Stomach smooth muscle (tissue), 2 donors: ENCODE measurements at regions not wholly inside any gene's neighbourhood (a gene's known extent, or its start where the extent isn't known, plus 50 kb on each side); places are given as distances from the start of the nearest gene placed in this dataset.

Source experiments
- H3K27ac ChIP-seq: one replicate; pipeline ENCODE4 v1.7.0; 2013; ENCODE audit warnings: mild to moderate bottlenecking, low read length, inconsistent platforms
- H3K27me3 ChIP-seq, 2 donors: one replicate each; pipeline ENCODE4 v1.7.0; 2013; ENCODE audit warnings: low read length in 2 of 2; ENCODE audit not compliant: insufficient read depth in 2 of 2, control insufficient read depth in 1 of 2
- H3K36me3 ChIP-seq, 2 donors: one replicate each; pipeline ENCODE4 v1.7.0; 2013; ENCODE audit warnings: low read length in 2 of 2; ENCODE audit not compliant: control insufficient read depth in 2 of 2, insufficient read depth in 2 of 2
- H3K4me1 ChIP-seq: one replicate; pipeline ENCODE4 v1.7.0; 2013; ENCODE audit warnings: low read length; ENCODE audit not compliant: control insufficient read depth, insufficient read depth
- H3K4me3 ChIP-seq, 2 donors: one replicate each; pipeline ENCODE4 v1.7.0; 2013; ENCODE audit warnings: low read length in 2 of 2
- H3K9ac ChIP-seq, 2 donors: one replicate each; pipeline ENCODE4 v1.7.0; 2013; ENCODE audit warnings: low read length in 2 of 2, mild to moderate bottlenecking in 1 of 2
- H3K9me3 ChIP-seq, 2 donors: one replicate each; pipeline ENCODE4 v1.7.0; 2013; ENCODE audit warnings: low read length in 2 of 2; ENCODE audit not compliant: control insufficient read depth in 2 of 2
- donor health status: healthy.
- donor health status: Pancreatic carcinoma.

- H3K4me1 ChIP-seq = no peaks in the 10 kb centered on the region
These were observed 289.1 kb downstream of the NDFIP2 start for GRCh38 chr13:79770056-79770455.

GRCh38 chr13:79767126-79767525 is 286.2 kb downstream of the NDFIP2 start:
- no peaks in the 10 kb centered on the region for H3K27me3 ChIP-seq
- no peaks in the 10 kb centered on the region for H3K4me1 ChIP-seq
- H3K9me3 ChIP-seq = peaks cover 0 to 3% of the 10 kb centered on the region in 2 donors
- no peak overlapping the region for H3K9ac ChIP-seq
- H3K36me3 ChIP-seq = no peaks in the 10 kb centered on the region
- no peak overlapping the region for H3K27ac ChIP-seq
- H3K4me3 ChIP-seq = no peak overlapping the region

More at GRCh38 chr13:79770056-79770455, 289.1 kb downstream of the NDFIP2 start:
- Histone ChIP-seq H3K4me3 (no peak overlapping the region), H3K9me3 (peaks cover 0 to 3% of the 10 kb centered on the region in 2 donors), H3K36me3 (no peaks in the 10 kb centered on the region), H3K27me3 (no peaks in the 10 kb centered on the region), H3K9ac (no peak overlapping the region), H3K27ac (no peak overlapping the region)

- H3K4me1 ChIP-seq = no peaks in the 10 kb centered on the region
- H3K27me3 ChIP-seq = no peaks in the 10 kb centered on the region
- H3K4me3 ChIP-seq = no peak overlapping the region
- no peak overlapping the region for H3K27ac ChIP-seq
- no peaks in the 10 kb centered on the region for H3K9me3 ChIP-seq
- no peaks in the 10 kb centered on the region for H3K36me3 ChIP-seq
- no peak overlapping the region for H3K9ac ChIP-seq
These were observed 284.4 kb downstream of the NDFIP2 start for GRCh38 chr13:79765331-79765730.

GRCh38 chr13:79749984-79750551 is 269.1 kb downstream of the NDFIP2 start:
- Histone ChIP-seq H3K4me1 (no peaks in the 10 kb centered on the region), H3K9ac (no peak overlapping the region), H3K27ac (no peak overlapping the region), H3K9me3 (no peaks in the 10 kb centered on the region), H3K4me3 (no peak overlapping the region), H3K27me3 (no peaks in the 10 kb centered on the region), H3K36me3 (no peaks in the 10 kb centered on the region)

GRCh38 chr13:79749566-79749965 is 268.6 kb downstream of the NDFIP2 start:
- Histone ChIP-seq H3K27ac (no peak overlapping the region), H3K36me3 (no peaks in the 10 kb centered on the region), H3K9ac (no peak overlapping the region), H3K4me3 (no peak overlapping the region), H3K9me3 (no peaks in the 10 kb centered on the region), H3K4me1 (no peaks in the 10 kb centered on the region), H3K27me3 (no peaks in the 10 kb centered on the region)

GRCh38 chr13:79745081-79745480 is 264.1 kb downstream of the NDFIP2 start:
- H3K9me3 ChIP-seq = no peaks in the 10 kb centered on the region
- no peaks in the 10 kb centered on the region for H3K27me3 ChIP-seq
- no peak overlapping the region for H3K4me3 ChIP-seq
- H3K27ac ChIP-seq = no peak overlapping the region
- no peaks in the 10 kb centered on the region for H3K4me1 ChIP-seq
- no peaks in the 10 kb centered on the region for H3K36me3 ChIP-seq
- H3K9ac ChIP-seq = no peak overlapping the region

GRCh38 chr13:79742923-79743322 is 262.0 kb downstream of the NDFIP2 start:
- H3K4me1 ChIP-seq = no peaks in the 10 kb centered on the region
- no peak overlapping the region for H3K9ac ChIP-seq
- H3K4me3 ChIP-seq = no peak overlapping the region
- no peaks in the 10 kb centered on the region for H3K36me3 ChIP-seq
- H3K9me3 ChIP-seq = no peaks in the 10 kb centered on the region
- no peak overlapping the region for H3K27ac ChIP-seq
- no peaks in the 10 kb centered on the region for H3K27me3 ChIP-seq

GRCh38 chr13:79740991-79741390 is 260.0 kb downstream of the NDFIP2 start:
- H3K27me3 ChIP-seq = no peaks in the 10 kb centered on the region
- no peak overlapping the region for H3K27ac ChIP-seq
- H3K9ac ChIP-seq = no peak overlapping the region
- no peaks in the 10 kb centered on the region for H3K4me1 ChIP-seq
- peak overlapping the region in 1 of 2 donors; percentile 25 for H3K4me3 ChIP-seq
- no peaks in the 10 kb centered on the region for H3K36me3 ChIP-seq
- peaks cover 0 to under 1% of the 10 kb centered on the region in 2 donors for H3K9me3 ChIP-seq

GRCh38 chr13:79736356-79736755 is 255.4 kb downstream of the NDFIP2 start:
- H3K4me3 ChIP-seq = no peak overlapping the region
- H3K36me3 ChIP-seq = no peaks in the 10 kb centered on the region
- no peak overlapping the region for H3K27ac ChIP-seq
- H3K4me1 ChIP-seq = no peaks in the 10 kb centered on the region
- H3K9ac ChIP-seq = no peak overlapping the region
- no peaks in the 10 kb centered on the region for H3K27me3 ChIP-seq
- H3K9me3 ChIP-seq = peaks cover 0 to 2% of the 10 kb centered on the region in 2 donors

- no peaks in the 10 kb centered on the region for H3K27me3 ChIP-seq
- H3K36me3 ChIP-seq = no peaks in the 10 kb centered on the region
- no peak overlapping the region for H3K27ac ChIP-seq
- no peaks in the 10 kb centered on the region for H3K4me1 ChIP-seq
- H3K9me3 ChIP-seq = peaks cover 0 to 2% of the 10 kb centered on the region in 2 donors
- H3K4me3 ChIP-seq = no peak overlapping the region
- H3K9ac ChIP-seq = no peak overlapping the region
These were observed 254.3 kb downstream of the NDFIP2 start for GRCh38 chr13:79735228-79735627.

- H3K27me3 ChIP-seq = no peaks in the 10 kb centered on the region
- H3K9me3 ChIP-seq = peaks cover 0 to 2% of the 10 kb centered on the region in 2 donors
- no peaks in the 10 kb centered on the region for H3K4me1 ChIP-seq
- H3K36me3 ChIP-seq = no peaks in the 10 kb centered on the region
- H3K27ac ChIP-seq = no peak overlapping the region
- H3K4me3 ChIP-seq = no peak overlapping the region
- no peak overlapping the region for H3K9ac ChIP-seq
These were observed 246.1 kb downstream of the NDFIP2 start for GRCh38 chr13:79727086-79727485.
